Adrenal gland (tissue), 5 donors: ENCODE measurements at regions not wholly inside any gene's neighbourhood (a gene's known extent, or its start where the extent isn't known, plus 50 kb on each side); places are given as distances from the start of the nearest gene placed in this dataset.

Experiments
- CTCF ChIP-seq, 6 experiments: fragments of 450-650 bp in 4 of 6; fragments of 200-600 bp in 2 of 6; sonication (generic) in 1 of 6; IDR thresholded peaks; 1 replicate in 5 of 6; 2 replicates in 1 of 6; pipeline versions ENCODE4 v1.5.1 to v1.8.0; 2016 to 2021; ENCODE audit warnings: antibody characterized with exemption in 6 of 6, mild to moderate bottlenecking in 2 of 6, moderate library complexity in 1 of 6
- POLR2A ChIP-seq, 2 donors: fragments of 450-650 bp; IDR thresholded peaks; one replicate each; pipeline ENCODE4 v1.6.1; 2017; ENCODE audit warnings: antibody characterized with exemption in 2 of 2, mild to moderate bottlenecking in 2 of 2, moderate library complexity in 1 of 2
- donor health status: DM: no; HTN: no; CAD: no.

DNA sequence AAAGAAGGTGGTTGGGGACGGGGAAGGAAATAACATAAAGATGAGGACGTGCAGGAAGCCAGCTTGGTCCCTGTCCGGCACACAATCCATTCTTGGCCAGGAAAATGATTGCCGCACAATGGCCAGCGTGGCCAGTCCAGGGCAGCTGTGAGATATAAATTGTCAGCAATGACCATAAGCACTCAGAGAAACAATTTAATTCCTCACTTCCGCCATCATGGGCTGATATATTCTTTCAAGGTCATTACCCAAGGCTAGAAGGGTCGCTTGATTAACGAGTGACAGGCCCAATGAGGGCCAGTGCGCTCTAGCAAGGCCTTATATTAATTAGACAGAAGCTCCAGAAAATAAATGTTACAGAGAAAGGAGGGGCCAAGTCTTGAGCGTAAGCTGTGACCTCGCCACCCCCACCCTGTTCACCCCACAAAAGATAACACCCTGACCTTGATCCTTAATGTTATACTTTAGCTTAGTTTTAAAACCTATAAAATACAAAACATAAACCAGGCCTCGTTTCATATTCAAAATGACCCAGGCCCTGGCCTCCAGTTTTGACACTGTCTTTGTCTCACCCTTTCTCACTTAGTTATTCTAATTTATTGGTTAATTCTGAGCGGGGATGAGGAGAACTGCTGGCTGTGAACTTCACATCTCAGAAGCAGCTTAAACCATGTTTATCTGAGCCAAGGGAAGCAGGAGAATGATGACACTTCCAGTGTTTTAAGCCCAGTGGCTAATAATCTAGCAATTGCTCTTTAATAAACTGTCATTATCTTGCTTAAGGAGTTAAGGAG, 478.3 kb upstream of the ZFHX3 start:
- TF ChIP-seq CTCF (IDR thresholded peaks at IDR 0.05) (no peak), POLR2A (IDR thresholded peaks at IDR 0.05) (no peak)
